CD4-positive, alpha-beta T cell (primary cell): ENCODE measurements at regions not wholly inside any gene's neighbourhood (a gene's known extent, or its start where the extent isn't known, plus 50 kb on each side); places are given as distances from the start of the nearest gene placed in this dataset.
"Not testable (repeated sequence)": the region's sequence is repeated elsewhere in the genome, so short reads cannot be mapped to it uniquely, and the experiment has no call there.

Experiments used
- ATAC-seq: fragments of 200-7000 bp; cut with Tn5 transposase; one replicate; pipeline ENCODE4 v1.10.0; 2022; ENCODE audit warnings: mild to moderate bottlenecking; ENCODE audit not compliant: poor library complexity
- CTCF ChIA-PET: fragments of 350-600 bp; sonication (Branson Sonifier 250); formaldehyde crosslinking; loops from one replicate; lab custom pipeline; 2021; ENCODE audit warnings: antibody characterized with exemption, inconsistent platforms; lab: Charles Lee
- POLR2A ChIA-PET: fragments of 350-600 bp; sonication (Branson Sonifier 250); formaldehyde crosslinking; loops from one replicate; lab custom pipeline; 2021; ENCODE audit warnings: antibody characterized with exemption, inconsistent platforms; lab: Charles Lee
- DNase-seq, 14 experiments: peaks; one replicate each; pipeline ENCODE4 v3.0.0-alpha.2; 2013 to 2020; ENCODE audit warnings: mixed read lengths in 2 of 14
- H3K27ac ChIP-seq, 2 donors: one replicate each; pipeline versions ENCODE4 v1.5.1 to v1.7.0; 2013; ENCODE audit warnings: low read length in 2 of 2, low read depth in 1 of 2, mild to moderate bottlenecking in 1 of 2
- H3K27me3 ChIP-seq, 2 experiments: 1 replicate in 1 of 2; 2 replicates in 1 of 2; pipeline versions ENCODE4 v1.6.1 to v1.7.0; 2013; ENCODE audit warnings: low read length in 2 of 2, control low read depth in 1 of 2, mild to moderate bottlenecking in 1 of 2, moderate library complexity in 1 of 2; ENCODE audit not compliant: insufficient read depth in 2 of 2, control insufficient read depth in 1 of 2
- H3K36me3 ChIP-seq: one replicate; pipeline ENCODE4 v1.6.1; 2013; ENCODE audit warnings: low read length, control low read depth; ENCODE audit not compliant: insufficient read depth
- H3K4me1 ChIP-seq: one replicate; pipeline ENCODE4 v1.6.1; 2013; ENCODE audit warnings: low read length, control low read depth; ENCODE audit not compliant: insufficient read depth
- H3K4me3 ChIP-seq: one replicate; pipeline ENCODE4 v1.5.1; 2013; ENCODE audit warnings: mild to moderate bottlenecking, low read length, moderate library complexity
- H3K9me3 ChIP-seq, 2 experiments: 1 replicate in 1 of 2; 2 replicates in 1 of 2; pipeline versions ENCODE4 v1.6.1 to v1.7.0; 2013; ENCODE audit warnings: low read length in 2 of 2, mild to moderate bottlenecking in 2 of 2, control low read depth in 1 of 2, moderate library complexity in 1 of 2; ENCODE audit not compliant: control insufficient read depth in 1 of 2, insufficient read depth in 1 of 2
- H3K27ac Mint-ChIP-seq: one replicate; pipeline ENCODE4 v1.8.0; 2020; ENCODE audit warnings: mixed read lengths
- H3K27me3 Mint-ChIP-seq: one replicate; pipeline ENCODE4 v1.8.0; 2021; ENCODE audit warnings: mixed read lengths
- H3K36me3 Mint-ChIP-seq: one replicate; pipeline ENCODE4 v1.8.0; 2021; ENCODE audit warnings: low read depth, mixed read lengths
- H3K4me1 Mint-ChIP-seq: one replicate; pipeline ENCODE4 v1.8.0; 2021; ENCODE audit warnings: low read depth, mixed read lengths
- H3K4me3 Mint-ChIP-seq: one replicate; pipeline ENCODE4 v1.8.0; 2020; ENCODE audit warnings: mild to moderate bottlenecking, mixed read lengths
- H3K9me3 Mint-ChIP-seq: one replicate; pipeline ENCODE4 v1.8.0; 2020; ENCODE audit warnings: mixed read lengths
- intact Hi-C, 2 experiments: fragments of 100-400 bp; cut with DNase I in 1 of 2; cut with micrococcal nuclease in 1 of 2; formaldehyde crosslinking; loops; one replicate each; pipeline versions ENCODE4 v1.15.1 to v1.9.0; 2023 to 2025; cut with DNase I, micrococcal nuclease
- TF ChIP-seq, protein P1 (sequence below): fragments of 200-600 bp; IDR thresholded peaks from one replicate; pipeline ENCODE4 v1.8.0; 2022; ENCODE audit warnings: antibody characterized with exemption, mild to moderate bottlenecking

DNA sequence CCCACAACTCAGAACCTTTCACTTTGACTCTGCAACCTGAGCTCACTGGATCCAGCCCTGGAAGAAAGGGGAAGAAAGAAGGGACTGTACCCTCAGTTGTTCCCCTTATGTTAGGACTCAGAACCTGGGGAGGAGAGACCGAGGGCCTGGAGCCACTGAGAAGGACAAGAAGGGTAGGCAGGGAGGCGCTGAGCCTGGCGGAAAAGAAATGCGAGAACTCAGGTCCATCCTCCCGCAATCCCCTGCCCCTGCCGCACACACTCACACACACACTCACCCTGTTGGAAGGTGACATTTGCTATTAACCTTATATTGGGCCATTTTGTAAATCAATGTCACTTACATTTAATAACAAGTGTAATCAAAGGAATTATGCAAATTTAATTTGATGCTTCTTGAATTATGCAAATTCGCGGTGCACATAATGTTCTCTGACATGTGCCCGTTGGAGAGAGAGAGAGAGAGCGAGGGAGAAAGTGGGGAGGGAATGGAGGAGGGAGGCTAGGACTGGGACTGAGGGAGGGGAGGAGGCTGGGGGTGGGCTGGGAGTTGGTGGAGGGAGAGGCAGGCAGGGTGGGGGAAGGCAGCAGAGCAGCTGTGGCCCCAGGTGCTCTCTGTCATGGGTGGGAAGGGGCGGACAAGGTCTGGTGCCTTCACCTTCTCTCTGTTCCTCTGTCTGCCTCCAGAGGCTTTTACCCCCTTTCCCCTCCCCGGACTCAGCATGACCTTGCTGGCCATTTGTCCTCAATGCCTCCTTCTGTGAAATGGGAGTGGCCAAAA, 99.6 kb upstream of the PAX2 start:
- Histone ChIP-seq H3K27ac (no peak overlapping the region), H3K9me3 (no peaks in the 10 kb centered on the region), H3K4me3 (no peak overlapping the region), H3K27me3 (peaks cover 32 to 55% of the 10 kb centered on the region in 2 experiments), H3K36me3 (no peaks in the 10 kb centered on the region), H3K4me1 (no peaks in the 10 kb centered on the region)
- Mint-ChIP-seq H3K36me3 (no peaks in the 10 kb centered on the region), H3K27me3 (peaks cover 87% of the 10 kb centered on the region), H3K27ac (no peak overlapping the region), H3K9me3 (no peaks in the 10 kb centered on the region), H3K4me1 (no peaks in the 10 kb centered on the region), H3K4me3 (no peak overlapping the region)
- no peak for DNase-seq
- intact Hi-C loops = no loop called here
- TF ChIP-seq, protein P1, sequence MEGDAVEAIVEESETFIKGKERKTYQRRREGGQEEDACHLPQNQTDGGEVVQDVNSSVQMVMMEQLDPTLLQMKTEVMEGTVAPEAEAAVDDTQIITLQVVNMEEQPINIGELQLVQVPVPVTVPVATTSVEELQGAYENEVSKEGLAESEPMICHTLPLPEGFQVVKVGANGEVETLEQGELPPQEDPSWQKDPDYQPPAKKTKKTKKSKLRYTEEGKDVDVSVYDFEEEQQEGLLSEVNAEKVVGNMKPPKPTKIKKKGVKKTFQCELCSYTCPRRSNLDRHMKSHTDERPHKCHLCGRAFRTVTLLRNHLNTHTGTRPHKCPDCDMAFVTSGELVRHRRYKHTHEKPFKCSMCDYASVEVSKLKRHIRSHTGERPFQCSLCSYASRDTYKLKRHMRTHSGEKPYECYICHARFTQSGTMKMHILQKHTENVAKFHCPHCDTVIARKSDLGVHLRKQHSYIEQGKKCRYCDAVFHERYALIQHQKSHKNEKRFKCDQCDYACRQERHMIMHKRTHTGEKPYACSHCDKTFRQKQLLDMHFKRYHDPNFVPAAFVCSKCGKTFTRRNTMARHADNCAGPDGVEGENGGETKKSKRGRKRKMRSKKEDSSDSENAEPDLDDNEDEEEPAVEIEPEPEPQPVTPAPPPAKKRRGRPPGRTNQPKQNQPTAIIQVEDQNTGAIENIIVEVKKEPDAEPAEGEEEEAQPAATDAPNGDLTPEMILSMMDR = no peak
- ChIA-PET POLR2A (no interaction called here), CTCF (no interaction called here)
- no peak for ATAC-seq

DNA sequence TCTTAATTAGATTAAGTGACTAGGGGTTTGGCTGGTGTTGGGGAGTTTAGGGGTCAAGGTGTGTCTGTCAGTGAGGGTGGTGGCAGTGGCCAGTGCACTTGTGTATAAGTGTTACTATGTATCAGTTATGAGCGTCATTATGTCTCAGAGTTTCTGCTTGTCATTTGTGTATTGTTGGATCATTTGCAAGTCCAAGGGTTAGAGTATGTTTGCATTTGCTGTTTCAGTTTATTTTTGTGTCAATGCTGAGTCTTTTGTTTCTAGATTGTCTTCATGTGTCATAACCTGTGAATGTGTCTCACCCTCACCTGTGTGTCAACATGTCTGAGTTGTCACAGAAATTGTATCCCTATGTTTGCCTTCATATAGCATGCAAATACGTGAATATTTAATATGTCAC, 97.5 kb upstream of the PAX2 start:
- Histone ChIP-seq H3K4me1 (no peaks in the 10 kb centered on the region), H3K9me3 (no peaks in the 10 kb centered on the region), H3K27me3 (peaks cover 33 to 57% of the 10 kb centered on the region in 2 experiments), H3K36me3 (no peaks in the 10 kb centered on the region), H3K27ac (no peak overlapping the region), H3K4me3 (no peak overlapping the region)
- Mint-ChIP-seq H3K27ac (no peak overlapping the region), H3K36me3 (no peaks in the 10 kb centered on the region), H3K4me1 (peaks cover 4% of the 10 kb centered on the region), H3K9me3 (no peaks in the 10 kb centered on the region), H3K4me3 (no peak overlapping the region), H3K27me3 (peaks cover 77% of the 10 kb centered on the region)
- ChIA-PET CTCF (no interaction called here), POLR2A (no interaction called here)
- DNase-seq = no peak
- intact Hi-C loops = no loop called here
- no peak for ATAC-seq
- TF ChIP-seq, protein P1 = no peak

DNA sequence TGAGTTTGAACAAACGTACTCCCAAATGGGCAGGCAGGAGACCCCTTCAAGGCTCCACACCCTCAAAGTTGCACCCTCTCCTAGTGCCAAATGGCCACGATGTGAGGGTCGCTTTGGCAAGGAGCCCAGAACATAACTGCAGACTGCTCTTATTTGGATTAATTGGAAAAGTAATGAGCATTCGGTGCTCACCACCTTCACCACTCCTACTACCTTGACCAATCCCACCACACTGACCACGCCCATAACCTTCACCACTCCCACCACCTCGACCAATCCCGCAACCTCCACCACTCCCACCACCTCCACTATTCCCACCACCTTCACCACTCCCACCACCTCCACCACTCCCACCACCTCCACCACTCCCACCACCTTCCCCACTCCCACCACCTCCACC, 94.7 kb upstream of the PAX2 start:
- H3K9me3 ChIP-seq = peaks cover 0 to 5% of the 10 kb centered on the region in 2 experiments
- no peak for DNase-seq
- H3K9me3 Mint-ChIP-seq = no peaks in the 10 kb centered on the region
- ATAC-seq = no peak
- ChIA-PET CTCF (no interaction called here), POLR2A (no interaction called here)
- no peak overlapping the region for H3K4me3 Mint-ChIP-seq
- no peak overlapping the region for H3K27ac Mint-ChIP-seq
- no peaks in the 10 kb centered on the region for H3K36me3 ChIP-seq
- no peaks in the 10 kb centered on the region for H3K36me3 Mint-ChIP-seq
- peaks cover 83% of the 10 kb centered on the region for H3K27me3 Mint-ChIP-seq
- intact Hi-C loops = no loop called here
- TF ChIP-seq, protein P1 = no peak
- peaks cover 20% of the 10 kb centered on the region for H3K4me1 Mint-ChIP-seq
- peaks cover 23% of the 10 kb centered on the region for H3K4me1 ChIP-seq
- no peak overlapping the region for H3K27ac ChIP-seq
- H3K27me3 ChIP-seq = peaks cover 41 to 69% of the 10 kb centered on the region in 2 experiments
- H3K4me3 ChIP-seq = no peak overlapping the region

DNA sequence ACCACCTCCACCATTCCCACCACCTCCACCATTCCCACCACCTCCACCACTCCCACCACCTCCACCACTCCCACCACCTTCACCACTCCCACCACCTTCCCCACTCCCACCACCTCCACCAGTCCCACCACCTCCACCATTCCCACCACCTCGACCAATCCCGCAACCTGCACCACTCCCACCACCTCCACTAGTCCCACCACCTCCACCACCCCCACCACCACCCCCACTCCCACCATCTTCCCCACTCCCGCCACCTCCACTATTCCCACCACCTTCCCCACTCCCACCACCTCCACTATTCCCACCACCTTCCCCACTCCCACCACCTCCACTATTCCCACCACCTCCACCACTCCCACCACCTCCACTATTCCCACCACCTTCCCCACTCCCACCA, 94.3 kb upstream of the PAX2 start:
- H3K27ac ChIP-seq, DNase-seq, H3K27ac Mint-ChIP-seq, H3K4me3 Mint-ChIP-seq, ATAC-seq, POLR2A ChIA-PET, H3K4me3 ChIP-seq, H3K36me3 ChIP-seq, CTCF ChIA-PET, H3K36me3 Mint-ChIP-seq, intact Hi-C loops, H3K9me3 ChIP-seq, H3K9me3 Mint-ChIP-seq: not testable (repeated sequence)
- Histone ChIP-seq H3K27me3 (peaks cover 45 to 71% of the 10 kb centered on the region in 2 experiments), H3K4me1 (peaks cover 28% of the 10 kb centered on the region)
- peaks cover 23% of the 10 kb centered on the region for H3K4me1 Mint-ChIP-seq
- peaks cover 83% of the 10 kb centered on the region for H3K27me3 Mint-ChIP-seq
